ENCODE measurements at regions not wholly inside any gene's neighbourhood (a gene's known extent, or its start where the extent isn't known, plus 50 kb on each side); places are given as distances from the start of the nearest gene placed in this dataset.

- no peak for DNase-seq
Observed at GRCh38 chr22:48362721-48363404, 1464.8 kb downstream of the BRD1 start.

DNA sequence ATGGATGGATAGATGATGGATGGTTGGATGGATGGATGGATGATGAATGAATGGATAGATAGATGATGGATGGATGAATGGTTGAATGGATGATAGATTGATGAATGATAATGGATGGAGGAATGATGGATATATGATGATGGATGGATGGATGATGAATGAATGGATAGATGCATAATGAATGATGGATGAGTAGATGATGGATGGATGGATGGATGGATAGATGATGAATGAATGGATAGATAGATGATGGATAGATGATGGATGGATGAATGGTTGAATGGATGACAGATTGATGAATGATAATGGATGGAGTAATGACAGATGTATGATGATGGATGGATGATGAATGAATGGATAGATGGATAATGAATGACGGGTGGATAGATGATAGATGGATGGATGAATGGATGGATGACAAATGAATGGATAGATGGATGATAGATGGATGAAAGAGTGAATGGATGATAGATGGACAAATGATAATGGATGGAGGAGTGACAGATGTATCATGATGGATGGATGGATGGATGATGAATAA, 1466.5 kb downstream of the BRD1 start:
- DNase-seq: no peak

- no peak for DNase-seq
Observed at GRCh38 chr22:48359613-48359965, 1468.1 kb downstream of the BRD1 start.

- no peak for DNase-seq
Observed at GRCh38 chr22:48358886-48359612, 1468.6 kb downstream of the BRD1 start.

DNA sequence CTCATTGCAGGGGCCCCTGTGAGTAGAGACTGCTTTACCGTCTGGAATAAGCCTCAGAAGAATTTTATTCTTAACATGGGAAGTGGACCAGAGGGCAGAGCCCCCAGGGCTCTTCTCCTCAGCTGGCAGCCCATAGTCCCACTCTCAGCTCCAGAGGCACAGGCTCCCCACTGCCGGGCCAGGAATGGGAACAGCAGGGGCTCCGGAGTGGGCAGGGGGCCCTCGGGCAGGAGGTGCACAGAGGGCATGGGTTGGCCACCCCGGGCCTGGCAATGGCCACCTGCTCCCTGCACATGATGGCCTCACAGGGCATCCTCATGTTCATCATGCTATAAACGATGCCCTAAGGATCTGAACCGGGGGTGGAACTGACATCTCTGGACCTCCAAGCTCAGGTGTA, 1469.7 kb downstream of the BRD1 start:
- no peak for DNase-seq

DNA sequence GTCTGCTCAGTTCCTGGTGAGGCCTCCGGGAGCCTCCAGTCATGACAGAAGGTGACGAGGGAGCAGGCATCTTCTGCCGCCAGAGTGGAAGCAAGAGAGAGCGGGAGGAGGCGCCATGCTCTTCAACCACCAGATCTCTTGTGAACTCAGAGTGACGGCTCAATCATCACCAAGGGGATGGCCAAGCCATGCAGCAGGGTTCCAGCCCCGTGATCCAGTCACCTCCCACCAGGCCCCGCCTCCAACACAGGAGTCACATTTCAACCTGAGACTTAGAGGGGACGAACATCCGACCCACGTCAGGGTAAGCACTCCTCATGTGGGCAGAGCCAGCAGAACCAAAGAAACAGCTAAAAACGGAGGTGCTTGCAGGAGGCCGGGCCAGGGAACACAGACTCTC, 1470.5 kb downstream of the BRD1 start:
- no peak for DNase-seq

- DNase-seq: no peak
Observed at GRCh38 chr22:48356731-48357130, 1470.9 kb downstream of the BRD1 start.

DNA sequence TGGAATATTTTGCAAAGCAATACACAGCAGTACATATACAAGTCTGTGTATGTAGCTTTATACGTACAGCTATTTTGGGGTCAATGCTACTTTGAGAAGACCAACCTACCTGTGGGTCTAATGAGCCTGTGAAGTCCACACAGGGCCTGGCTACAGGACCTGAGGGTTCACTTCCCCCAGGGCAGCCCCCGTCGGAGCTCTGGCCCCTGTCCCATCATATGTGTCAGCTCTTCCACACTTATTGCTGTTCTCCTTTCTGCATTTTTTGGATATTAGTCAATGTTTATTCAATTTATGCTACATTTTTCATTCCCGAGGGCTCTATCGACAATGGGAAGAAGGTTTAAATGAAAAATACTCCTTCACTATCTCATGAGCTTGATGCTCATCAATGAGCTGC, 1473.6 kb downstream of the BRD1 start:
- DNase-seq: no peak

DNA sequence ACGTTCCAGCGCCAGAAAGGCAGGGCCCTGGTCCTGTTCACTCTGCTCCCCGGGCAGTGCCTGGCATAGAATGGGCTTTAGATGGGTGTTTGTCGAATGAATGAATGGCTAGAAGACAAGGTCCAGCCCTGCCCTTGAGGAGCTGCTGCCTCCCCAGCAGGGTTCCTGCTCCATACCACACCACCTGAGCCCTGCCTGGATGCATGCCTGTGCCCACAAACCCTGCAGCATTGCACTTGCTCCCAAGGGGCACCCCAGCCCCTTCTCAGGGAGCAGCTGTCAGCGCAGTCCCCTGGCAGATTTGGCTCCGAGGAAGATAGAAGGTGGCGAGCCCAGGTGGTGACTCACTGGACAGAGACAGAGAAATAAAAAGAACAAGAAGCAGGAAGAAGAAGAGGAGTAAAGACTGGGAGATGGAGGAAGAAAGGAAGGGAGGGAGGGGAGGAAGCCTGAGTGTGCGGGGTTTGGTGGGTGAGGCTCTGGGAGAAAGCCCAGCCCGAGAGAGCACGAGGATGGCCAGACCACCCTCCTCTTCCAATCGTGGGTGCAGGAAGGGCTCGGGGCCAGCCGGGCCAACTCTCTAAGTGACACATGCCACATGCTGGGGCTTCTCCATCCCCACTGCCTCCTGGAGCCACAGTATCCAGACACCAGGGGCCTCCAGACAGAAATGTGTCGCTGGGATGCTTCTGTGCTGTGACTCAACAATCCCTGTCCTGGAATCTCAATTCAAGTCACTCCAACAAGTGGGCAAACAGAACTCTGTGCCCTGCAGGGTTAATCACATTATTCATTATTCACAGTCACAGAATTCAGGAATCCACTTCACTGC, 1474.3 kb downstream of the BRD1 start:
- no peak for DNase-seq

- no peak for DNase-seq
Observed at GRCh38 chr22:48352086-48352911, 1475.4 kb downstream of the BRD1 start.

DNA sequence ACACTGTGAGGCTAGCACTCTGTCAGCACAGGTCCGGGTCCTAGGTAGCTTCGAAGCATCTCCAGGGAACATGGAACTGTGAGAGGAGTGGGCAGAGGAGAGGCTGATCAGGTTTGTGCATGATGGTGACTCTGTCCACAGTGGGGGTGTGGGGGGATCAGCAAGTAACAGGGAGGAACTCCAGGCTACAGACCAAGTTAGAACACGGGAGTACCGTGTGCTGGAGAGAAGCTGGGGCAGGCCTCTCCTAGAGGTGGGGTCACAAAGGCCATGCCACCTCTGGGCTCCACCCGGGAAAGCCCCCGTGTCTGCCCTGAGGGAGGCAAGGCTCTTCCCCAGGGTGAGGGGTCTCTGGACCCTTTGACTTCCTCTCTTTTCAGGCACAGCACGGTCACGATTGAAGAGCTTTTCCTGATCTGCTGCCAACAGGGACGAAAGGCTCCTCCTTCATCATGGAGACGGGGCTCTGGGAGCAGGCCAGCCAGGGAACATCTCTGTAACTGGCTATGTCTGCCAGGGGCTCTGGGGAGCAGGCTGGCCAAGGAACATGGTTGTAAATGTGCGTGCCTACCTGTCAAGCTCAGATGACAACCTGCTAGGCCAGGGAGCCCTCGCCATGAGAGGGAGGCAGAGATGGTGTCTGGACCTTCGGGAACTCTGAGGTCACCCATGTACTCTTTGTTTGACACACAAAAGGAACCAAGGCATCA, 1476.1 kb downstream of the BRD1 start:
- no peak for DNase-seq

GRCh38 chr22:48350456-48350855, 1477.2 kb downstream of the BRD1 start:
- no peak for DNase-seq

DNA sequence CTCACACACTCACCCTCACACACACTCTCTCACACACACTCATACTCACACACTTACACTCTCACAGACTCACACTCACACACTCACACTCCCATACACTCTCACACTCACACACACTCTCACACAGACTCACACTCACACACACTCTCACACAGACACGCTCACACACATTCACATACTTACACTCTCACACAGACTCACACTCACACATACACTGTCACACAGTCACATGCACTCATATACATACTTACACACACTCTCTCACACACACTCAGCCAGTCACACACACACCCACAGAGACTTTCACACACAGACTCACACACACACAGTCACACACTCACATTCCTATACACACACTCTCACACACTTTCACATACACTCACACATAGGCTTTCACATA, 1478.8 kb downstream of the BRD1 start:
- DNase-seq: no peak

- DNase-seq: no peak
Observed at GRCh38 chr22:48347311-48347710, 1480.4 kb downstream of the BRD1 start.

DNA sequence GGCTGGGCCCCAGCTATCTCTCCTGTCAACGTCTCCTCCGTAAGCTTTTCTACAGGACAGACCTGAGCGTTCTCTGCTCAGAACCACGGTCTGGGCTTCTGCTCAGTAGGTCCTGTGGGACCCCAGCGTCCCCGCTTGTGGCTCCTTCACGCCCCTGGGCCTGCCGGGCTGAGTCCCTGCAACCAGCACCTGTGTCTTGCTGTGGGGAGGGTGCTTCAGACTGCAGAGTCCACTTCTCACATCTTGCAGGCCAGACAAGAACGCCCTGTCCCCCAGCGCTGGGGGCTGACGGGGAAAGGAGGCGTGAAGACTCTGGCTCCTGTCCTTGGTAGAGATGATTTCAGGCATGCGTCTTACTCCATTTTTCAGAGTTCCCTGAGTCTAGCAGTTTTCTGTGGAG, 1480.8 kb downstream of the BRD1 start:
- DNase-seq: no peak

GRCh38 chr22:48346311-48346710, 1481.4 kb downstream of the BRD1 start:
- no peak for DNase-seq

GRCh38 chr22:48345631-48346030, 1482.0 kb downstream of the BRD1 start:
- DNase-seq: no peak

DNA sequence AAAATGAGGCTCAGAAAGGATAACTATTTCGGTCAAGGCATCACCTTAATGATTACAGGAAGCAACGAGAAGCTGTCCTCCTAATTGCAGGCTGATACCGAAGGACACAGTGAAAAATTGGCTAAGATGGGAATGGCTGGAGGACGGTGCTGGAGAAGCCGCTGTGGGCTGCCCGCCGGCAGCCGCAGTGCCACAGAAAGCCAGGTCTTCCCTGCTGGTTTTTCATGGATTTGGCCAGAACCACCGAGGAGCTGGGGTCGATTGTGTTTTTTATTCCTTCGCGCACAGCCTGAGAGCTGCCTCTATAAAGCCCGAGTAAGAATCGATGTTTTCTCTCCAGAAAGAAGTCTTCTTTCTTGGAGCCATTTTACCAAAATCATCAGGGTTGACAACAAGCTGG, 1484.2 kb downstream of the BRD1 start:
- DNase-seq: no peak

- DNase-seq: no peak
Observed at GRCh38 chr22:48342732-48343131, 1484.9 kb downstream of the BRD1 start.

- DNase-seq: no peak
Observed at GRCh38 chr22:48342016-48342415, 1485.7 kb downstream of the BRD1 start.

DNA sequence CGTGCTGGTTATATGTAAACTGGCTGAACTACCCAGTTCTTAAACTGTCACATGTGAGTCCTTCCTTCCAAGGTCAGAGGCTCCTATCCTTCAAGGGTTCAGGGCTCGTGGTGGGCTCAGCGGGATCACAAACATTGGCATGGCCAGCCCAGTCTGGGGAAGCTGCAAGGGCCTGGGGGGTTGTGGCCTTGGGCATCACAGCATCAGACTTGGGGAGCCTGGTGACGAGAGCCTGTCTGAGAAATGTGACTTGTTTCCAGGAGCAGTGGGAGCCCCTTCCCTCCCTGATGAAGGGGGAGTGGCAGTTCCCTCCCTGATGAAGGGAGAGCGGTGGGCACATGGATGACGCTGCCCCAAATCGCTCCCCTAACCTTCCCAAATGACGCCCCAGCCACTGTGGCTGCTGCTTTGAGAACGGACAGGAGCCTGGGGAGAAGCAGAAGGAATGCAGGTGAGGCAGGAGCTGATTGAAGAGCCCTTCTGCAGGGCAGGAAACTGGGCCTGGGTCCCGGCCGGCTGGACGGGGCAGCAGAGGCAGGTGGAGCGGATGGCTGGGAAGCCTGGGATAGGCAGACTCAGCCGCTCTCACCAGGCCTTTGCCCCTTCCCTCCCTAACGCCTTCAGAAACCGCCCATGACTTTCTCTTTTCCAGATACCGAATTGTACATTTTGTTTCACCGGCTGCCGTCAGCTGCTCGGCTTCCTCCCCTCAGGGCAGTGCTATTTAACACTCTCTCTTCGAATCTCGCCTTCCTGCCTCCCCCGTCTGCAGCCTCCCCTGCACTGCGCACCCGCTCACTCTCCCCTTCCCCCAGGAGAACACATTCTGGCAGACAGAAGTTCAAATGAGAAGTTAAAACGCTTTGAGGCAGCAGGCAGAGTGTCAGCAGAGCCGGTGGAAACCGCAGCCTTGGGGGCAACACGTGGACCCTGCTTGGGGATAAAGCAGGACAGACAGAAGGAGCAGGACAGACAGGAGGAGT, 1486.7 kb downstream of the BRD1 start:
- DNase-seq: no peak
